ENCODE measurements at regions not wholly inside any gene's neighbourhood (a gene's known extent, or its start where the extent isn't known, plus 50 kb on each side); places are given as distances from the start of the nearest gene placed in this dataset.

- Histone ChIP-seq H3K36me3 (no peaks in the 10 kb centered on the region), H3K27ac (no peak overlapping the region), H3K4me3 (no peak overlapping the region), H3K27me3 (replicated peaks; ENCODE audit: insufficient read depth) (no peaks in the 10 kb centered on the region), H3K4me1 (ENCODE audit: control insufficient read depth in 1 of 2, low read depth in 2 of 2) (no peaks in the 10 kb centered on the region), H3K9me3 (no peaks in the 10 kb centered on the region)
- TF ChIP-seq, protein P1, sequence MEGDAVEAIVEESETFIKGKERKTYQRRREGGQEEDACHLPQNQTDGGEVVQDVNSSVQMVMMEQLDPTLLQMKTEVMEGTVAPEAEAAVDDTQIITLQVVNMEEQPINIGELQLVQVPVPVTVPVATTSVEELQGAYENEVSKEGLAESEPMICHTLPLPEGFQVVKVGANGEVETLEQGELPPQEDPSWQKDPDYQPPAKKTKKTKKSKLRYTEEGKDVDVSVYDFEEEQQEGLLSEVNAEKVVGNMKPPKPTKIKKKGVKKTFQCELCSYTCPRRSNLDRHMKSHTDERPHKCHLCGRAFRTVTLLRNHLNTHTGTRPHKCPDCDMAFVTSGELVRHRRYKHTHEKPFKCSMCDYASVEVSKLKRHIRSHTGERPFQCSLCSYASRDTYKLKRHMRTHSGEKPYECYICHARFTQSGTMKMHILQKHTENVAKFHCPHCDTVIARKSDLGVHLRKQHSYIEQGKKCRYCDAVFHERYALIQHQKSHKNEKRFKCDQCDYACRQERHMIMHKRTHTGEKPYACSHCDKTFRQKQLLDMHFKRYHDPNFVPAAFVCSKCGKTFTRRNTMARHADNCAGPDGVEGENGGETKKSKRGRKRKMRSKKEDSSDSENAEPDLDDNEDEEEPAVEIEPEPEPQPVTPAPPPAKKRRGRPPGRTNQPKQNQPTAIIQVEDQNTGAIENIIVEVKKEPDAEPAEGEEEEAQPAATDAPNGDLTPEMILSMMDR (IDR thresholded peaks at IDR 0.05), result no peak
- DNase-seq (ENCODE audit: low spot score) (no peak), ATAC-seq (ENCODE audit: insufficient number of reproducible peaks, low FRiP score, low read depth) (no peak)
These were observed 145.1 kb downstream of the LYPLAL1 start for GRCh38 chr1:219318826-219319225.

DNA sequence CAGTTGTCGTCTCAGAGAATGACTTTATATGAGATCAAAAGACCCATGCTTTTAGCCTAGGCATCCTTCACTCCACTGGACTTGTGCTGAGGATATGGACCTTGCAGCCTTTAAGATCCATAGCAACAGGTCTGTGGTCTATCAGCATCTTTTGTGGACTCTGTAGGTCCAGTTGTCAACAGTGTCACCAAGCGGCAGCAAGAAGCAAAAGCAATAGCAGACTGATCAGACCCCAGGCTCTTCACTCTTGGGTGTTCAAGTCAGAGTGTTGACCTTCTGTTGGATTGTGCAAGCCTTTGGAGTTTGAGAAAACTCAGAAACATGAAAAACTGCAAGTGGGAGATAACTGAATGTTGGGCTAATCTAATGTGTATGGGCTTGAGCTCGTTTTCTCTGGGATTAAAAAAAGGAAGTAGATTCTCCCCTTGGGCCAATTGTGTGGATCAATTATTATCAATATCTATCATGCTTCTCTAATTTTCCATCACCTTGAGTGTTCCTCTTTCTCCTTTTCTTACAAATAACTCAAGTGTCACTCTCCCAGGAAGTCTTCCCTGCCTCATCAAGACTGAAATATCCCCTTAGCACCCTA lies 144.2 kb downstream of the LYPLAL1 start:
- Histone ChIP-seq H3K27me3 (replicated peaks; ENCODE audit: insufficient read depth) (no peaks in the 10 kb centered on the region), H3K36me3 (no peaks in the 10 kb centered on the region), H3K9me3 (no peaks in the 10 kb centered on the region), H3K4me3 (no peak overlapping the region), H3K4me1 (ENCODE audit: control insufficient read depth in 1 of 2, low read depth in 2 of 2) (no peaks in the 10 kb centered on the region), H3K27ac (no peak overlapping the region)
- ATAC-seq (ENCODE audit: insufficient number of reproducible peaks, low FRiP score, low read depth) (no peak), DNase-seq (ENCODE audit: low spot score) (no peak)
- TF ChIP-seq, protein P1 (IDR thresholded peaks at IDR 0.05), result no peak

- Histone ChIP-seq H3K36me3 (no peaks in the 10 kb centered on the region), H3K27ac (no peak overlapping the region), H3K4me3 (no peak overlapping the region), H3K9me3 (no peaks in the 10 kb centered on the region), H3K4me1 (ENCODE audit: control insufficient read depth in 1 of 2, low read depth in 2 of 2) (no peaks in the 10 kb centered on the region), H3K27me3 (replicated peaks; ENCODE audit: insufficient read depth) (no peaks in the 10 kb centered on the region)
- no peak for ATAC-seq (ENCODE audit: insufficient number of reproducible peaks, low FRiP score, low read depth)
- DNase-seq (ENCODE audit: low spot score), result no peak
- TF ChIP-seq, protein P1 (IDR thresholded peaks at IDR 0.05), result no peak
These were observed 142.4 kb downstream of the LYPLAL1 start for GRCh38 chr1:219316066-219316465.

GRCh38 chr1:219313961-219314360 lies 140.3 kb downstream of the LYPLAL1 start:
- Histone ChIP-seq H3K27me3 (replicated peaks; ENCODE audit: insufficient read depth) (no peaks in the 10 kb centered on the region), H3K4me1 (ENCODE audit: control insufficient read depth in 1 of 2, low read depth in 2 of 2) (no peaks in the 10 kb centered on the region), H3K4me3 (no peak overlapping the region), H3K36me3 (no peaks in the 10 kb centered on the region), H3K9me3 (no peaks in the 10 kb centered on the region), H3K27ac (no peak overlapping the region)
- DNase-seq (ENCODE audit: low spot score) (no peak), ATAC-seq (ENCODE audit: insufficient number of reproducible peaks, low FRiP score, low read depth) (no peak)
- TF ChIP-seq, protein P1 (IDR thresholded peaks at IDR 0.05), result no peak

DNA sequence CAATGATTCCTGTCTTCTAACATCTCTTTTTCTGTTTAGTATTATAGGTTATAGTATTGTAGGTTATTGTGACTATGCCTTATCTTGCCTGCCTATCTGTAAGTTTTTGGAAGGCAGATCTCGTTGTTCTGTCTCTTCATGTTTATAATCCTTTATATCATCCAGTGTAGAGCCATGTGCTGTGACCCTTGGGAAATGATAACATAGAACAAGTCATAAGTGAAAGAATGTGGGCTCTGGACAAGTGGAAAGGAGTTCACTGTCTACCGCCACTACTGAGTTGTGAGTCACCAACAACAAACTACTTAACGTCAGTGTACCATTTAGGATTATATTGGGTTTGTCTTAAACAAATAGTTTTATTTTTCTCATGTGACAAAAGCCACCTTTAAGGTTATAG lies 139.3 kb downstream of the LYPLAL1 start:
- Histone ChIP-seq H3K9me3 (no peaks in the 10 kb centered on the region), H3K4me1 (ENCODE audit: control insufficient read depth in 1 of 2, low read depth in 2 of 2) (no peaks in the 10 kb centered on the region), H3K27ac (no peak overlapping the region), H3K4me3 (no peak overlapping the region), H3K36me3 (no peaks in the 10 kb centered on the region), H3K27me3 (replicated peaks; ENCODE audit: insufficient read depth) (no peaks in the 10 kb centered on the region)
- TF ChIP-seq, protein P1 (IDR thresholded peaks at IDR 0.05), result no peak
- ATAC-seq (ENCODE audit: insufficient number of reproducible peaks, low FRiP score, low read depth) (no peak), DNase-seq (ENCODE audit: low spot score) (no peak)

All from thoracic aorta (tissue), 2 donors.